H9 (cell line): ENCODE measurements at regions not wholly inside any gene's neighbourhood (a gene's known extent, or its start where the extent isn't known, plus 50 kb on each side); places are given as distances from the start of the nearest gene placed in this dataset.

Experiments used
- DNase-seq: peaks from one replicate; pipeline ENCODE4 v3.0.0-alpha.2; 2017
- H2AFZ ChIP-seq: one replicate; pipeline ENCODE4 v1.6.1; 2013; ENCODE audit warnings: mild to moderate bottlenecking, low read length, control low read depth, moderate library complexity
- H2AK5ac ChIP-seq: 2 replicates; pipeline ENCODE4 v1.6.1; 2013; ENCODE audit warnings: low read length, control low read depth, mixed read lengths; ENCODE audit not compliant: insufficient read length
- H2BK120ac ChIP-seq: one replicate; pipeline ENCODE4 v1.6.1; 2013; ENCODE audit warnings: low read depth, mild to moderate bottlenecking, low read length, control low read depth, inconsistent platforms; ENCODE audit not compliant: poor library complexity, severe bottlenecking
- H2BK12ac ChIP-seq: 2 replicates; pipeline ENCODE4 v1.6.1; 2013; ENCODE audit warnings: low read length, control low read depth, mixed read lengths, low read depth; ENCODE audit not compliant: insufficient read length
- H2BK15ac ChIP-seq: 2 replicates; pipeline ENCODE4 v1.6.1; 2013; ENCODE audit warnings: low read depth, low read length, control low read depth
- H2BK20ac ChIP-seq: one replicate; pipeline ENCODE4 v1.6.1; 2013; ENCODE audit warnings: low read depth, mild to moderate bottlenecking, low read length, control low read depth, inconsistent platforms; ENCODE audit not compliant: poor library complexity, severe bottlenecking
- H2BK5ac ChIP-seq: 2 replicates; pipeline ENCODE4 v1.6.1; 2013; ENCODE audit warnings: low read length, control low read depth, mixed read lengths; ENCODE audit not compliant: insufficient read length
- H3K14ac ChIP-seq: 2 replicates; pipeline ENCODE4 v1.6.1; 2013; ENCODE audit warnings: low read length, control low read depth; ENCODE audit not compliant: insufficient read depth
- H3K18ac ChIP-seq: 2 replicates; pipeline ENCODE4 v1.6.1; 2013; ENCODE audit warnings: low read depth, mild to moderate bottlenecking, mixed read lengths, low read length, control low read depth; ENCODE audit not compliant: insufficient read length
- H3K23ac ChIP-seq: 2 replicates; pipeline ENCODE4 v1.6.1; 2013; ENCODE audit warnings: low read length, control low read depth, mixed read lengths, low read depth; ENCODE audit not compliant: insufficient read length
- H3K23me2 ChIP-seq: 2 replicates; pipeline ENCODE4 v1.6.1; 2013; ENCODE audit warnings: low read depth, mild to moderate bottlenecking, mixed read lengths, low read length, control low read depth; ENCODE audit not compliant: insufficient read length, poor library complexity, severe bottlenecking
- H3K27ac ChIP-seq: 2 replicates; pipeline ENCODE4 v1.5.1; 2013; ENCODE audit warnings: low read length, control low read depth, mixed read lengths, low read depth; ENCODE audit not compliant: insufficient read length
- H3K27me3 ChIP-seq: 2 replicates; pipeline ENCODE4 v1.6.1; 2013; ENCODE audit warnings: low read length, control low read depth, inconsistent platforms; ENCODE audit not compliant: insufficient read depth
- H3K4ac ChIP-seq: 2 replicates; pipeline ENCODE4 v1.6.1; 2013; ENCODE audit warnings: low read depth, mild to moderate bottlenecking, control low read depth, inconsistent platforms, low read length, moderate library complexity
- H3K4me1 ChIP-seq: 2 replicates; pipeline ENCODE4 v1.6.1; 2013; ENCODE audit warnings: low read length, control low read depth, inconsistent platforms; ENCODE audit not compliant: insufficient read depth
- H3K4me2 ChIP-seq: 2 replicates; pipeline ENCODE4 v1.6.1; 2013; ENCODE audit warnings: low read length, control low read depth, mixed read lengths; ENCODE audit not compliant: insufficient read length, insufficient read depth
- H3K56ac ChIP-seq: 2 replicates; pipeline ENCODE4 v1.6.1; 2013; ENCODE audit warnings: low read depth, mild to moderate bottlenecking, mixed read lengths, low read length, control low read depth; ENCODE audit not compliant: insufficient read length
- H3K79me1 ChIP-seq: 2 replicates; pipeline ENCODE4 v1.6.1; 2013; ENCODE audit warnings: low read depth, mild to moderate bottlenecking, moderate library complexity, low read length, control low read depth, inconsistent platforms; ENCODE audit not compliant: insufficient read depth, poor library complexity, severe bottlenecking
- H3K79me2 ChIP-seq: 2 replicates; pipeline ENCODE4 v1.6.1; 2013; ENCODE audit warnings: low read length, control low read depth, inconsistent platforms; ENCODE audit not compliant: insufficient read depth
- H3K9ac ChIP-seq: 2 replicates; pipeline ENCODE4 v1.6.1; 2013; ENCODE audit warnings: low read length, control low read depth, mixed read lengths; ENCODE audit not compliant: insufficient read length; ENCODE audit errors: extremely low read depth
- H3K9me3 ChIP-seq: one replicate; pipeline ENCODE4 v1.6.1; 2013; ENCODE audit warnings: low read depth, low read length, inconsistent platforms; ENCODE audit not compliant: control insufficient read depth
- H3T11ph ChIP-seq: one replicate; pipeline ENCODE4 v1.6.1; 2013; ENCODE audit warnings: mild to moderate bottlenecking, low read length, control low read depth, inconsistent platforms
- H4K20me1 ChIP-seq: one replicate; pipeline ENCODE4 v1.6.1; 2013; ENCODE audit not compliant: control insufficient read depth, insufficient read length, insufficient read depth
- H4K5ac ChIP-seq: 2 replicates; pipeline ENCODE4 v1.6.1; 2013; ENCODE audit warnings: low read depth, mild to moderate bottlenecking, mixed read lengths, low read length, control low read depth; ENCODE audit not compliant: insufficient read length
- H4K8ac ChIP-seq: replicated peaks from 2 replicates; pipeline ENCODE4 v1.6.1; 2013; ENCODE audit warnings: low read length, control low read depth, mixed read lengths, low read depth; ENCODE audit not compliant: insufficient read length
- H4K91ac ChIP-seq: 2 replicates; pipeline ENCODE4 v1.6.1; 2013; ENCODE audit warnings: low read depth, mild to moderate bottlenecking, moderate library complexity, mixed read lengths, low read length, control low read depth; ENCODE audit not compliant: insufficient read length
- H3K27ac Mint-ChIP-seq, 3 experiments: 2 replicates in 2 of 3; 3 replicates in 1 of 3; pipeline ENCODE4 v1.8.0; 2020 to 2021; ENCODE audit warnings: mixed read lengths in 3 of 3, mild to moderate bottlenecking in 1 of 3, moderate library complexity in 1 of 3
- H3K27me3 Mint-ChIP-seq: 2 replicates; pipeline ENCODE4 v1.8.0; 2021; ENCODE audit warnings: low read depth, mild to moderate bottlenecking, moderate library complexity, mixed read lengths
- H3K36me3 Mint-ChIP-seq, 3 experiments: 2 replicates in 2 of 3; 3 replicates in 1 of 3; pipeline ENCODE4 v1.8.0; 2020 to 2021; ENCODE audit warnings: low read depth in 3 of 3, mixed read lengths in 3 of 3; ENCODE audit not compliant: insufficient read depth in 1 of 3
- H3K4me1 Mint-ChIP-seq, 2 experiments: 2 replicates each; pipeline ENCODE4 v1.8.0; 2020; ENCODE audit warnings: mixed read lengths in 2 of 2
- H3K4me3 Mint-ChIP-seq, 2 experiments: 2 replicates in 1 of 2; 3 replicates in 1 of 2; pipeline ENCODE4 v1.8.0; 2020 to 2021; ENCODE audit warnings: mild to moderate bottlenecking in 2 of 2, mixed read lengths in 2 of 2, moderate library complexity in 1 of 2
- H3K9me3 Mint-ChIP-seq, 2 experiments: 2 replicates in 1 of 2; 3 replicates in 1 of 2; pipeline ENCODE4 v1.8.0; 2020; ENCODE audit warnings: mild to moderate bottlenecking in 2 of 2, mixed read lengths in 2 of 2, moderate library complexity in 1 of 2
- CTCF ChIP-seq: fragments of 200-600 bp; sonication (generic); conservative IDR thresholded peaks from 3 replicates; pipeline ENCODE4 v1.8.0; 2021; ENCODE audit warnings: antibody characterized with exemption, mild to moderate bottlenecking
- WGBS: extraction: QIAGEN DNeasy Blood & Tissue Kit; methylation state at CpG from one replicate; pipeline ENCODE4 v1.1.7; 2013; ENCODE audit warnings: missing lambda C conversion rate, low lambda C conversion rate, mixed read lengths; ENCODE audit not compliant: insufficient read length; ENCODE audit errors: extremely low coverage; 5-methylcytosine and 5-hydroxymethylcytosine counted together

- no peak overlapping the region for H3T11ph ChIP-seq
- no peak overlapping the region for H2BK12ac ChIP-seq
- H3K27me3 ChIP-seq = no peaks in the 10 kb centered on the region
- H4K5ac ChIP-seq = no peak overlapping the region
- H3K9me3 ChIP-seq = no peaks in the 10 kb centered on the region
- no peaks in the 10 kb centered on the region for H3K23me2 ChIP-seq
- Mint-ChIP-seq H3K9me3 (no peaks in the 10 kb centered on the region), H3K27ac (no peak overlapping the region), H3K4me1 (peaks cover 4 to 5% of the 10 kb centered on the region in 2 experiments; a peak in 2 of 4 replicates), H3K27me3 (peaks cover 1% of the 10 kb centered on the region), H3K4me3 (no peak overlapping the region), H3K36me3 (no peaks in the 10 kb centered on the region)
- TF ChIP-seq CTCF = no peak
- no peaks in the 10 kb centered on the region for H3K79me1 ChIP-seq
- no peak for DNase-seq
- H2AK5ac ChIP-seq = no peak overlapping the region
- no peak overlapping the region for H2BK20ac ChIP-seq
- H4K91ac ChIP-seq = no peak overlapping the region
- no peak overlapping the region for H2AFZ ChIP-seq
- H3K56ac ChIP-seq = no peak overlapping the region
- no peak overlapping the region for H2BK5ac ChIP-seq
- H2BK15ac ChIP-seq = no peak overlapping the region
- H3K27ac ChIP-seq = no peak overlapping the region
- H3K79me2 ChIP-seq = no peaks in the 10 kb centered on the region
- H3K14ac ChIP-seq = no peak overlapping the region
- H3K9ac ChIP-seq = no peak overlapping the region
- H3K18ac ChIP-seq = no peak overlapping the region
- H3K4me2 ChIP-seq = no peak overlapping the region
- no CpG with 5 or more reads among the region's 5 CpGs for WGBS
- no peak overlapping the region for H3K23ac ChIP-seq
- H3K4me1 ChIP-seq = no peaks in the 10 kb centered on the region; the same call in 1 of the 2 replicates
- no peak overlapping the region for H3K4ac ChIP-seq
- no peak overlapping the region for H2BK120ac ChIP-seq
- no peaks in the 10 kb centered on the region for H4K20me1 ChIP-seq
- H4K8ac ChIP-seq = no peak overlapping the region
Measured at GRCh38 chr7:27303026-27303425, 60.4 kb downstream of the EVX1 start.
